ENCODE measurements at regions not wholly inside any gene's neighbourhood (a gene's known extent, or its start where the extent isn't known, plus 50 kb on each side); places are given as distances from the start of the nearest gene placed in this dataset.
"Not testable (repeated sequence)": the region's sequence is repeated elsewhere in the genome, so short reads cannot be mapped to it uniquely, and the experiment has no call there.

- DNase-seq, H3K4me3 Mint-ChIP-seq, H3K27ac Mint-ChIP-seq, H3K4me1 Mint-ChIP-seq, H3K36me3 Mint-ChIP-seq, H3K27me3 Mint-ChIP-seq, H3K9me3 Mint-ChIP-seq: not testable (repeated sequence)
Measured at GRCh38 chr20:29031262-29031982, 2226.0 kb upstream of the DEFB115 start.

- H3K9me3 Mint-ChIP-seq, H3K27ac Mint-ChIP-seq, H3K4me1 Mint-ChIP-seq, H3K36me3 Mint-ChIP-seq, H3K4me3 Mint-ChIP-seq, H3K27me3 Mint-ChIP-seq, DNase-seq: not testable (repeated sequence)
Measured at GRCh38 chr20:29044239-29044638, 2213.2 kb upstream of the DEFB115 start.

GRCh38 chr20:29050008-29050606, 2207.4 kb upstream of the DEFB115 start:
- not testable (repeated sequence) for H3K27ac Mint-ChIP-seq, H3K9me3 Mint-ChIP-seq, H3K4me3 Mint-ChIP-seq, H3K27me3 Mint-ChIP-seq, H3K4me1 Mint-ChIP-seq, DNase-seq, H3K36me3 Mint-ChIP-seq

GRCh38 chr20:29057866-29058484, 2199.5 kb upstream of the DEFB115 start:
- not testable (repeated sequence) for H3K4me3 Mint-ChIP-seq, H3K27ac Mint-ChIP-seq
- peaks cover 25% of the 10 kb centered on the region for H3K9me3 Mint-ChIP-seq

GRCh38 chr20:29062451-29062850, 2195.0 kb upstream of the DEFB115 start:
- H3K27ac Mint-ChIP-seq, H3K4me1 Mint-ChIP-seq, H3K27me3 Mint-ChIP-seq, H3K36me3 Mint-ChIP-seq, DNase-seq, H3K4me3 Mint-ChIP-seq: not testable (repeated sequence)
- H3K9me3 Mint-ChIP-seq, result peaks cover 28% of the 10 kb centered on the region

More at GRCh38 chr20:29057866-29058484, 2199.5 kb upstream of the DEFB115 start:
- not testable (repeated sequence) for H3K36me3 Mint-ChIP-seq, H3K4me1 Mint-ChIP-seq, H3K27me3 Mint-ChIP-seq, DNase-seq

- H3K27me3 Mint-ChIP-seq, H3K4me3 Mint-ChIP-seq, H3K4me1 Mint-ChIP-seq, H3K27ac Mint-ChIP-seq, H3K36me3 Mint-ChIP-seq, DNase-seq: not testable (repeated sequence)
- H3K9me3 Mint-ChIP-seq, result peaks cover 24% of the 10 kb centered on the region
Measured at GRCh38 chr20:29066341-29066740, 2191.1 kb upstream of the DEFB115 start.

GRCh38 chr20:29073640-29074039, 2183.8 kb upstream of the DEFB115 start:
- not testable (repeated sequence) for DNase-seq

GRCh38 chr20:29079769-29080690, 2177.4 kb upstream of the DEFB115 start:
- Mint-ChIP-seq H3K27ac (no peak overlapping the region), H3K27me3 (no peaks in the 10 kb centered on the region), H3K36me3 (peaks cover 1% of the 10 kb centered on the region), H3K9me3 (peaks cover 26% of the 10 kb centered on the region), H3K4me1 (no peaks in the 10 kb centered on the region), H3K4me3 (peak overlapping the region; percentile 70)
- peak; percentile 11 for DNase-seq

More at GRCh38 chr20:29073640-29074039, 2183.8 kb upstream of the DEFB115 start:
- H3K4me1 Mint-ChIP-seq, H3K27ac Mint-ChIP-seq, H3K27me3 Mint-ChIP-seq, H3K4me3 Mint-ChIP-seq, H3K36me3 Mint-ChIP-seq: not testable (repeated sequence)
- peaks cover 19% of the 10 kb centered on the region for H3K9me3 Mint-ChIP-seq

GRCh38 chr20:29081712-29082111, 2175.8 kb upstream of the DEFB115 start:
- DNase-seq, H3K27ac Mint-ChIP-seq, H3K4me3 Mint-ChIP-seq, H3K36me3 Mint-ChIP-seq, H3K4me1 Mint-ChIP-seq, H3K27me3 Mint-ChIP-seq: not testable (repeated sequence)
- peaks cover 25% of the 10 kb centered on the region for H3K9me3 Mint-ChIP-seq

- Mint-ChIP-seq H3K27ac (no peak overlapping the region), H3K4me3 (no peak overlapping the region), H3K36me3 (peaks cover 1% of the 10 kb centered on the region), H3K9me3 (peaks cover 23% of the 10 kb centered on the region), H3K4me1 (no peaks in the 10 kb centered on the region), H3K27me3 (no peaks in the 10 kb centered on the region)
- no peak for DNase-seq
Measured at GRCh38 chr20:29085625-29086024, 2171.8 kb upstream of the DEFB115 start.

- not testable (repeated sequence) for H3K4me1 Mint-ChIP-seq, H3K4me3 Mint-ChIP-seq, H3K36me3 Mint-ChIP-seq, DNase-seq, H3K27ac Mint-ChIP-seq, H3K27me3 Mint-ChIP-seq
- H3K9me3 Mint-ChIP-seq, result peaks cover 25% of the 10 kb centered on the region
Measured at GRCh38 chr20:29086145-29086718, 2171.2 kb upstream of the DEFB115 start.

GRCh38 chr20:29086938-29087337, 2170.5 kb upstream of the DEFB115 start:
- no peaks in the 10 kb centered on the region for H3K4me1 Mint-ChIP-seq
- no peaks in the 10 kb centered on the region for H3K27me3 Mint-ChIP-seq
- peaks cover 25% of the 10 kb centered on the region for H3K9me3 Mint-ChIP-seq
- no peaks in the 10 kb centered on the region for H3K36me3 Mint-ChIP-seq
- no peak overlapping the region for H3K4me3 Mint-ChIP-seq
- DNase-seq, result no peak
- no peak overlapping the region for H3K27ac Mint-ChIP-seq

- H3K9me3 Mint-ChIP-seq, result peaks cover 24% of the 10 kb centered on the region
- not testable (repeated sequence) for H3K27ac Mint-ChIP-seq, H3K4me3 Mint-ChIP-seq, H3K4me1 Mint-ChIP-seq, DNase-seq, H3K27me3 Mint-ChIP-seq, H3K36me3 Mint-ChIP-seq
Measured at GRCh38 chr20:29087887-29088286, 2169.6 kb upstream of the DEFB115 start.

GRCh38 chr20:29088472-29088871, 2169.0 kb upstream of the DEFB115 start:
- peaks cover 23% of the 10 kb centered on the region for H3K9me3 Mint-ChIP-seq
- not testable (repeated sequence) for H3K4me1 Mint-ChIP-seq, H3K36me3 Mint-ChIP-seq, H3K4me3 Mint-ChIP-seq, H3K27me3 Mint-ChIP-seq, H3K27ac Mint-ChIP-seq, DNase-seq

- not testable (repeated sequence) for H3K36me3 Mint-ChIP-seq, H3K4me1 Mint-ChIP-seq, DNase-seq, H3K27ac Mint-ChIP-seq, H3K4me3 Mint-ChIP-seq, H3K27me3 Mint-ChIP-seq
- peaks cover 19% of the 10 kb centered on the region for H3K9me3 Mint-ChIP-seq
Measured at GRCh38 chr20:29089409-29089808, 2168.1 kb upstream of the DEFB115 start.
